ENCODE measurements at regions not wholly inside any gene's neighbourhood (a gene's known extent, or its start where the extent isn't known, plus 50 kb on each side); places are given as distances from the start of the nearest gene placed in this dataset.

GRCh38 chr15:67992411-67992810 lies 61.7 kb upstream of the PIAS1 start:
- intact Hi-C loops (cut with micrococcal nuclease), result no loop called here
- ChIA-PET POLR2A (interaction anchor here (0.6 kb wide), 1 partner anchor 63 kb away, joined by 4 read pairs; no protein-coding TSS in a partner anchor), CTCF (no interaction called here)
- H3K9ac ChIP-seq (replicated peaks; ENCODE audit: extremely low read depth, insufficient read depth, low read length), result no peak overlapping the region
- BruUV-seq (replicated peaks), result no TSS peak
- no peaks in the 10 kb centered on the region for H3K4me1 ChIP-seq (ENCODE audit: control insufficient read depth, extremely low read depth, insufficient read depth, low read length)
- H3K27ac ChIP-seq (ENCODE audit: insufficient read depth, low read depth, low read length), result no peak overlapping the region
- TF ChIP-seq MYC (IDR thresholded peaks at IDR 0.05; ENCODE audit: low read depth, low read length), result no peak
- no peak for TF ChIP-seq JUN (IDR thresholded peaks at IDR 0.05; ENCODE audit: borderline replicate concordance, insufficient read depth, insufficient read length, low read depth)
- TF ChIP-seq CTCF (IDR thresholded peaks at IDR 0.05; ENCODE audit: extremely low read depth in 1 of 2, insufficient read depth in 1 of 2, low read depth in 1 of 2, low read length in 2 of 2), result no peak
- no peak for TF ChIP-seq EZH2 (IDR thresholded peaks at IDR 0.05; ENCODE audit: borderline replicate concordance, low read depth, low read length, severe bottlenecking)
- no peak for TF ChIP-seq FOS (IDR thresholded peaks at IDR 0.05; ENCODE audit: borderline replicate concordance, insufficient read depth, low read length)
- no peak for TF ChIP-seq MAX (IDR thresholded peaks at IDR 0.05; ENCODE audit: insufficient read depth, insufficient read length)
- no peak for TF ChIP-seq GATA2 (IDR thresholded peaks at IDR 0.05; ENCODE audit: insufficient read depth, insufficient read length, low read depth, low read length)
- TF ChIP-seq POLR2A (IDR thresholded peaks at IDR 0.05; ENCODE audit: low read depth, low read length), result no peak
- TF ChIP-seq POLR2AphosphoS5 (IDR thresholded peaks at IDR 0.05; ENCODE audit: insufficient read depth, low read depth, low read length), result no peak
- H3K79me2 ChIP-seq (ENCODE audit: control insufficient read depth, insufficient read depth, low read length), result no peaks in the 10 kb centered on the region
- no peak overlapping the region for H2AFZ ChIP-seq (ENCODE audit: low read depth, low read length)
- FAIRE-seq (no peak), DNase-seq (ENCODE audit: low read depth, low spot score) (no peak)
- H3K9me3 ChIP-seq (replicated peaks; ENCODE audit: control insufficient read depth, insufficient read depth, low read length), result no peaks in the 10 kb centered on the region
- no peaks in the 10 kb centered on the region for H3K36me3 ChIP-seq (ENCODE audit: control insufficient read depth in 2 of 2, extremely low read depth in 1 of 2, insufficient read depth in 2 of 2, low read length in 2 of 2)
- H3K4me2 ChIP-seq (ENCODE audit: insufficient read depth, low read length), result no peak overlapping the region
- H3K27me3 ChIP-seq (ENCODE audit: control insufficient read depth in 2 of 2, insufficient read depth in 2 of 2, low read length in 2 of 2), result peaks cover 0 to 2% of the 10 kb centered on the region in 2 experiments
- H3K9me1 ChIP-seq (replicated peaks; ENCODE audit: control insufficient read depth, extremely low read depth, insufficient read depth, low read length), result no peaks in the 10 kb centered on the region
- dilution Hi-C loops (cut with MboI; ENCODE audit: extremely low pct_ligation_motif_present, low sequenced_read_pairs), result no loop called here
- H3K4me3 ChIP-seq (replicated peaks in 1 of 3; ENCODE audit: insufficient read depth in 1 of 3, low read depth in 1 of 3, low read length in 3 of 3), result no peak overlapping the region
- no peaks in the 10 kb centered on the region for H4K20me1 ChIP-seq (replicated peaks; ENCODE audit: control insufficient read depth, extremely low read depth, insufficient read depth, low read length)
